Neuronal stem cell (in vitro differentiated cells): ENCODE measurements at regions not wholly inside any gene's neighbourhood (a gene's known extent, or its start where the extent isn't known, plus 50 kb on each side); places are given as distances from the start of the nearest gene placed in this dataset.

Experiments
- DNase-seq: peaks from one replicate; pipeline ENCODE4 v3.0.0-alpha.2; 2013; ENCODE audit warnings: low spot score
- H2AFZ ChIP-seq: one replicate; pipeline ENCODE4 v1.6.1; 2013; ENCODE audit warnings: mild to moderate bottlenecking, low read length, inconsistent platforms
- H2AK5ac ChIP-seq: 2 replicates; pipeline ENCODE4 v1.6.1; 2013; ENCODE audit warnings: low read depth, mild to moderate bottlenecking, inconsistent platforms, low read length, moderate library complexity, mixed read lengths
- H2BK120ac ChIP-seq: 2 replicates; pipeline ENCODE4 v1.6.1; 2013; ENCODE audit warnings: low read depth, mild to moderate bottlenecking, inconsistent platforms, low read length, moderate library complexity, mixed read lengths
- H2BK12ac ChIP-seq: one replicate; pipeline ENCODE4 v1.6.1; 2013; ENCODE audit warnings: low read length, inconsistent platforms
- H2BK15ac ChIP-seq: 2 replicates; pipeline ENCODE4 v1.6.1; 2013; ENCODE audit warnings: mild to moderate bottlenecking, low read length, inconsistent platforms, mixed read lengths
- H2BK5ac ChIP-seq: one replicate; pipeline ENCODE4 v1.6.1; 2013; ENCODE audit warnings: inconsistent platforms, mild to moderate bottlenecking, low read length, moderate library complexity
- H3K14ac ChIP-seq: one replicate; pipeline ENCODE4 v1.6.1; 2013; ENCODE audit warnings: low read length, inconsistent platforms
- H3K18ac ChIP-seq: 2 replicates; pipeline ENCODE4 v1.6.1; 2013; ENCODE audit warnings: low read length, inconsistent platforms
- H3K23ac ChIP-seq: 2 replicates; pipeline ENCODE4 v1.6.1; 2013; ENCODE audit warnings: low read depth, mild to moderate bottlenecking, mixed read lengths, low read length, inconsistent platforms; ENCODE audit not compliant: poor library complexity
- H3K27ac ChIP-seq: replicated peaks from 3 replicates; pipeline ENCODE4 v1.5.1; 2013; ENCODE audit warnings: low read length, inconsistent platforms
- H3K27me3 ChIP-seq, 3 experiments: 2 replicates each; pipeline ENCODE4 v1.6.1; 2013; ENCODE audit warnings: low read length in 3 of 3, mild to moderate bottlenecking in 2 of 3, inconsistent platforms in 1 of 3, low read depth in 1 of 3, mixed read lengths in 1 of 3, moderate library complexity in 1 of 3; ENCODE audit not compliant: control insufficient read depth in 3 of 3, insufficient read depth in 3 of 3
- H3K36me3 ChIP-seq, 2 donors: replicated peaks in 1 of 2; 2 replicates each; pipeline ENCODE4 v1.6.1; 2013; ENCODE audit warnings: low read length in 2 of 2; ENCODE audit not compliant: control insufficient read depth in 2 of 2, insufficient read depth in 2 of 2
- H3K4ac ChIP-seq: 2 replicates; pipeline ENCODE4 v1.6.1; 2013; ENCODE audit warnings: inconsistent platforms, mild to moderate bottlenecking, low read length, moderate library complexity
- H3K4me1 ChIP-seq, 2 donors: 1 replicate in 1 of 2; 2 replicates in 1 of 2; pipeline ENCODE4 v1.6.1; 2013; ENCODE audit warnings: low read length in 2 of 2, low read depth in 1 of 2; ENCODE audit not compliant: control insufficient read depth in 2 of 2, insufficient read depth in 1 of 2
- H3K4me2 ChIP-seq: one replicate; pipeline ENCODE4 v1.6.1; 2013; ENCODE audit warnings: mild to moderate bottlenecking, low read length, inconsistent platforms; ENCODE audit not compliant: insufficient read depth, poor library complexity, severe bottlenecking
- H3K4me3 ChIP-seq, 2 donors: 2 replicates each; pipeline ENCODE4 v1.5.1; 2013; ENCODE audit warnings: low read length in 2 of 2, mild to moderate bottlenecking in 2 of 2, inconsistent platforms in 1 of 2, moderate library complexity in 1 of 2
- H3K79me1 ChIP-seq: one replicate; pipeline ENCODE4 v1.6.1; 2013; ENCODE audit warnings: low read depth, mild to moderate bottlenecking, inconsistent platforms, low read length, moderate library complexity
- H3K9ac ChIP-seq: one replicate; pipeline ENCODE4 v1.6.1; 2013; ENCODE audit warnings: mild to moderate bottlenecking, low read depth, low read length, inconsistent platforms; ENCODE audit not compliant: poor library complexity
- H3K9me3 ChIP-seq, 2 donors: replicated peaks in 1 of 2; 2 replicates each; pipeline versions ENCODE3 to v1.6.1; 2013; ENCODE audit warnings: low read length in 2 of 2, mild to moderate bottlenecking in 2 of 2, inconsistent platforms in 1 of 2, low read depth in 1 of 2, mixed read lengths in 1 of 2, moderate library complexity in 1 of 2; ENCODE audit not compliant: control insufficient read depth in 2 of 2, insufficient read depth in 1 of 2
- H4K8ac ChIP-seq: one replicate; pipeline ENCODE4 v1.6.1; 2013; ENCODE audit warnings: low read depth, mild to moderate bottlenecking, inconsistent platforms, low read length, moderate library complexity
- H4K91ac ChIP-seq: one replicate; pipeline ENCODE4 v1.6.1; 2013; ENCODE audit warnings: low read length, low read depth, mild to moderate bottlenecking, inconsistent platforms; ENCODE audit not compliant: poor library complexity
- WGBS, 2 donors: extraction: QIAGEN DNeasy Blood & Tissue Kit; methylation state at CpG; one replicate each; pipeline ENCODE4 v1.1.7; 2013; ENCODE audit warnings: missing lambda C conversion rate in 2 of 2, mixed read lengths in 1 of 2; ENCODE audit not compliant: insufficient read length in 2 of 2, insufficient replicate concordance in 1 of 2; ENCODE audit errors: extremely low coverage in 2 of 2; 5-methylcytosine and 5-hydroxymethylcytosine counted together

DNA sequence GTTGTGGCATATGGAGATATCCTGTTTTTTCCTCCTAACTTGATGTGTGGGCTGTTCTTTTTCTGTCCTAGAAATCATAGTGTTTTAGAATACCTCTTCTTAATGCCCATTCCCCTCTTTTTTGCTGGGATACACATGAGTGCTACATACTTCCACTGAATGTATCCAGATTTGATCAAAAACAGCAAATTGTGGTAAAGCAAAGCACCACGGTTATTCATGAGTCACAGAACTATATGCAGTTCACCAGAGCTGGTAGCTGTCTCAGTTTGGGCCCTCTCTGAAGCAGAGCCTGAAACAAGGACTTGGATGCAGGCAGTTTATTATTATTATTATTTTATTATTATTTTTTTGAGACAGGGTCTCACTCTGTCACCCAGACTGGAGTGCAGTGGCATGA is 69.9 kb upstream of the CTLA4 start:
- no CpG with 5 or more reads among the region's 1 CpG for WGBS, 2 donors

DNA sequence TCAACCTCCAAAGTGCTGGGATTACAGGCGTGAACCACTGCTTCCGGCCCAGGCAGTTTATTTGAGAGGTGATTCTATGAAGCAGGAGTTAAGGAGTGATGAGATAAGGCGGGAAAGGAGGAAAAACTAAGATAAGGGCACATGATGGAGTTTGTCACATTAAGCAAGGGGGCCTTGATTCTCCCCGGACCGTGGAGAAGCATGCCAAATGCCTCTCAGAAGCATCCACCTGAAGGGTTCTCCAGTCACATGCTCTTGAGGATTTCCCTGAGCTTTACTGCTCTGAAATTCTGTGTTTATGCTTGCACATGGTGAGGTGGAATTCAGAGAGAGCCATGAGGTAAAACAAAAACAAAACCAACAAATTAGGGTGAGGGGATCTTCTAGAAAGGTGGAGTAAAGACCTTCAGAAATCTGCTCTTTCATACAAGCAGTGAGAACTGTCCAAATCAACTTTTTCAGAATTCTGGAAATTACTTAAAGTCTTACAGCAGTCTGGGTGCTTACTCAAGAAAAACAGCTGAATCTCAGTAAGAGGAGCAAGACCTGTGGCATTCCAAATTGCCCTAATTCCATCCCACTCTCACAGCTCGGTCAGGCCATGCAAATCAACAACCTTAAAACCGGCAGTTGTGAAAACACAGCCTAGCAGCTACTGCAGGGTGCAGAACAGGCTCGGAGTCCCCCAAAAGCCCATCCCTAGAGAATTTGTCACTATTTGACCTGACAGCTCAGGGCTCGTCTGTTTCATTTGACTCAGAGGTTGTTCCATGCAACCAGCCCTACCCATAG is 69.1 kb upstream of the CTLA4 start:
- Histone ChIP-seq H2AK5ac (no peak overlapping the region), H2AFZ (no peak overlapping the region), H2BK15ac (no peak overlapping the region), H3K4me3 (no peak overlapping the region), H3K4me2 (no peak overlapping the region), H3K79me1 (no peaks in the 10 kb centered on the region), H3K23ac (no peak overlapping the region), H3K9me3 (peaks cover 0 to 2% of the 10 kb centered on the region in 2 donors), H3K4me1 (no peaks in the 10 kb centered on the region), H4K8ac (no peak overlapping the region), H3K36me3 (no peaks in the 10 kb centered on the region), H3K27me3 (no peaks in the 10 kb centered on the region), H3K27ac (no peak overlapping the region), H3K18ac (no peak overlapping the region), H2BK12ac (no peak overlapping the region), H2BK120ac (no peak overlapping the region), H3K14ac (no peak overlapping the region), H2BK5ac (no peak overlapping the region), H3K4ac (no peak overlapping the region), H4K91ac (no peak overlapping the region), H3K9ac (no peak overlapping the region)
- DNase-seq, result no peak
- no CpG with 5 or more reads among the region's 9 CpGs for whole genome bisulfite sequencing, 2 donors

More for the DNA sequence above, 69.9 kb upstream of the CTLA4 start:
- Histone ChIP-seq H3K9me3 (no peaks in the 10 kb centered on the region), H3K79me1 (no peaks in the 10 kb centered on the region), H3K23ac (no peak overlapping the region), H3K27ac (no peak overlapping the region), H2AFZ (no peak overlapping the region), H4K8ac (no peak overlapping the region), H2BK15ac (no peak overlapping the region), H4K91ac (no peak overlapping the region), H3K4ac (no peak overlapping the region), H3K9ac (no peak overlapping the region), H3K4me1 (no peaks in the 10 kb centered on the region), H3K4me2 (no peak overlapping the region), H3K4me3 (no peak overlapping the region), H2BK12ac (no peak overlapping the region), H2AK5ac (no peak overlapping the region), H3K27me3 (no peaks in the 10 kb centered on the region), H3K18ac (no peak overlapping the region), H3K14ac (no peak overlapping the region), H2BK5ac (no peak overlapping the region), H2BK120ac (no peak overlapping the region), H3K36me3 (no peaks in the 10 kb centered on the region)
- DNase-seq, result no peak

DNA sequence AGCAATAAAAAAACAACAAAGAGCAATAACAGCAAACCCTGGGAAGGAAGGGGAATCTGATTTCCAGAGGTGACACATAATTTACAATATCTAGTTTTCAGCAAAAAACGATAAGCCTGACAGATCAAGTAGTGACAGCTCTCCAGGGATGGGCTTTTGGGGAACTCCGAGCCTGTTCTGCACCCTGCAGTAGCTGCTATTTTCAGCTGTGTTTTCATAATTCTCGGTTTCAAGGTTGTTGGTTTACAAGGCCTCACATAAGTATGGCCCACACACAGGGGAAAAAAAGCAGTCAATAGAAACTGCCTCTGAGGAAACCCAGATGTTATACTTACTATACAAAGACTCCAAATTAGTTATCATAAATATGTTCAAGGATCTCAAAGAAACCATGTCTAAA is 67.7 kb upstream of the CTLA4 start:
- H3K9me3 ChIP-seq, result peaks cover 0 to 4% of the 10 kb centered on the region in 2 donors
- DNase-seq, result no peak
- no CpG with 5 or more reads among the region's 3 CpGs for WGBS, 2 donors

DNA sequence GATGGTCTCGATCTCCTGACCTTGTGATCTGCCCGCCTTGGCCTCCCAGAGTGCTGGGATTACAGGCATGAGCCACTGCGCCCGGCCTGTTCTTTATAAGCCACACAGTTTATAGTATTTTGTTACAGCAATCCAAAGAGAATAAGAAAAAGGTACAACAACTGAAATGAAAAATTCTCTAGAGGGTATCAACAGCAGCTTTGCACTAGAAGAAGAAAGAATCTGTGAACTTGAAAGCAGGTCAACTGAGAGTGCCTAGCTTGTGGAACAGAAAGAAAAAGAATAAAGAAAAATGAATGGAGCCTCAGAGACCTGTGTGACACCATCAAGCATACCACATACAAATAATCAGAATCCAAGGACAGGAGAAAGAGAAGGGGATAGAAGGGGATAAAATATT is 66.8 kb upstream of the CTLA4 start:
- H3K4me3 ChIP-seq, result no peak overlapping the region
- no CpG with 5 or more reads among the region's 4 CpGs for WGBS, 2 donors
- H3K9ac ChIP-seq, result no peak overlapping the region
- H3K4ac ChIP-seq, result no peak overlapping the region
- H4K8ac ChIP-seq, result no peak overlapping the region
- no peak overlapping the region for H3K14ac ChIP-seq
- no peak overlapping the region for H2AFZ ChIP-seq
- no peak for DNase-seq
- no peak overlapping the region for H2BK12ac ChIP-seq
- no peak overlapping the region for H3K4me2 ChIP-seq
- H2BK120ac ChIP-seq, result no peak overlapping the region
- H3K18ac ChIP-seq, result no peak overlapping the region
- no peak overlapping the region for H2BK5ac ChIP-seq
- no peaks in the 10 kb centered on the region for H3K36me3 ChIP-seq
- H3K4me1 ChIP-seq, result no peaks in the 10 kb centered on the region
- no peak overlapping the region for H3K27ac ChIP-seq
- H2AK5ac ChIP-seq, result no peak overlapping the region
- H4K91ac ChIP-seq, result no peak overlapping the region
- no peak overlapping the region for H3K23ac ChIP-seq
- H3K27me3 ChIP-seq, result no peaks in the 10 kb centered on the region
- peaks cover 1 to 4% of the 10 kb centered on the region in 2 donors for H3K9me3 ChIP-seq
- H3K79me1 ChIP-seq, result no peaks in the 10 kb centered on the region
- H2BK15ac ChIP-seq, result no peak overlapping the region

More for the DNA sequence above, 67.7 kb upstream of the CTLA4 start:
- Histone ChIP-seq H3K4me2 (no peak overlapping the region), H3K27me3 (no peaks in the 10 kb centered on the region), H2BK5ac (no peak overlapping the region), H3K4ac (no peak overlapping the region), H3K14ac (no peak overlapping the region), H2BK12ac (no peak overlapping the region), H3K18ac (no peak overlapping the region), H2AFZ (no peak overlapping the region), H3K27ac (no peak overlapping the region), H3K23ac (no peak overlapping the region), H3K4me1 (no peaks in the 10 kb centered on the region), H4K8ac (no peak overlapping the region), H3K4me3 (no peak overlapping the region), H3K79me1 (no peaks in the 10 kb centered on the region), H2BK15ac (no peak overlapping the region), H2BK120ac (no peak overlapping the region), H3K36me3 (no peaks in the 10 kb centered on the region), H3K9ac (no peak overlapping the region), H4K91ac (no peak overlapping the region), H2AK5ac (no peak overlapping the region)
